Omental fat pad (tissue), 3 donors: ENCODE measurements at regions not wholly inside any gene's neighbourhood (a gene's known extent, or its start where the extent isn't known, plus 50 kb on each side); places are given as distances from the start of the nearest gene placed in this dataset.
A peak's percentile ranks its signal among the peaks of the same experiment; 100 is the strongest.

Experiments used
- ATAC-seq: fragments of 150-250 bp; one replicate; pipeline ENCODE4 v1.9.1; 2016; ENCODE audit warnings: mild to moderate bottlenecking, moderate library complexity; ENCODE audit not compliant: low FRiP score
- DNase-seq: peaks from one replicate; pipeline ENCODE4 v3.0.0-alpha.2; 2019; ENCODE audit warnings: low spot score
- CTCF ChIP-seq, 3 donors: fragments of 450-650 bp; IDR thresholded peaks; one replicate each; pipeline ENCODE4 v1.5.1; 2016 to 2017; ENCODE audit warnings: antibody characterized with exemption in 3 of 3, mild to moderate bottlenecking in 3 of 3, moderate library complexity in 2 of 3

- no peak for TF ChIP-seq CTCF (IDR thresholded peaks at IDR 0.05)
- DNase-seq (no peak), ATAC-seq (no peak)
Measured at GRCh38 chr19:13670846-13671245, 93.5 kb upstream of the MRI1 start.

GRCh38 chr19:13669780-13670355 lies 94.5 kb upstream of the MRI1 start:
- ATAC-seq (peak; percentile 19), DNase-seq (no peak)
- TF ChIP-seq CTCF (IDR thresholded peaks at IDR 0.05) = no peak

GRCh38 chr19:13668964-13669363 lies 95.4 kb upstream of the MRI1 start:
- no peak for TF ChIP-seq CTCF (IDR thresholded peaks at IDR 0.05)
- ATAC-seq = no peak
- DNase-seq = no peak

- no peak for DNase-seq
- ATAC-seq = no peak
- no peak for TF ChIP-seq CTCF (IDR thresholded peaks at IDR 0.05)
Measured at GRCh38 chr19:13666165-13666564, 98.2 kb upstream of the MRI1 start.

- no peak for TF ChIP-seq CTCF (IDR thresholded peaks at IDR 0.05)
- DNase-seq (no peak), ATAC-seq (no peak)
Measured at GRCh38 chr19:13665125-13665905, 99.0 kb upstream of the MRI1 start.

- TF ChIP-seq CTCF (IDR thresholded peaks at IDR 0.05) = no peak
- DNase-seq = no peak
- ATAC-seq = no peak
Measured at GRCh38 chr19:13652810-13653590, 111.3 kb upstream of the MRI1 start.
